ENCODE measurements at regions not wholly inside any gene's neighbourhood (a gene's known extent, or its start where the extent isn't known, plus 50 kb on each side); places are given as distances from the start of the nearest gene placed in this dataset.

- no peak for DNase-seq (ENCODE audit: low read depth in 2 of 2)
These were observed 73.4 kb downstream of the PITPNM2 start for GRCh38 chr12:123077298-123078119.

DNA sequence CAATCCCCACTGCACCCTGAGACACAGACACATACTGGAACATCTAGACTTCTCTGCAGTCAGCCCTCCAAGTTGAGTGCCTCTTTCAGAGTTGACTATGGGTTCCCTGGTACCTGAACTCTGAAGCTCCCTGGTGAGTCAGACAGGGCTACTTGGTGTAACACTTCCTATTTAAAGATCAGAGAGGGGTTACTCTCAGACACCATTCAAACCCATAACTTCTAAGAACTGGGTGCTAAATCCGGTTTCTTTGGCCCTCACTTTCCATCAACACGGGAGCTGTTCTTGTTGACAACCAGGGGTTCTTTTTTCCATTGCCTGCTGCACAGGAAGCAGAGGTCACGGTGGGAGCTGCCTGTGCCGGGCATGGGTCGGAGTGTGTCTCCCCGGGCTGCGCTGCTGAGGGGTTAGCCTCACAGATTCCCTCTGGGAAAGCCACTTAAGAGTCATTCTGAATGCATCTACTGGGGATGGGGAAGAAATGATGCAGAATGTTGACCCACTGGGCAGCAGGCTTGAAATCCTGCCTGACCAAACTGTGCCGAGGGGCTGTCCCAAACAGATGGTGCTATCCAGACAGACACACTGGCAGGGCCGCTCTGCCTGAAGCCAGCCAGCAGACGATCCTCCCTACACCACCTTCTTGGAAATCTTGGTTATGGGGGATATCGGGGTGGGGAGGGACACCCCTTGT is 74.1 kb downstream of the PITPNM2 start:
- peak; percentile 19 to 46 for DNase-seq (ENCODE audit: low read depth in 2 of 2)

- DNase-seq (ENCODE audit: low read depth in 2 of 2), result peak; percentile 57 to 65
These were observed 75.2 kb downstream of the PITPNM2 start for GRCh38 chr12:123075646-123076171.

DNA sequence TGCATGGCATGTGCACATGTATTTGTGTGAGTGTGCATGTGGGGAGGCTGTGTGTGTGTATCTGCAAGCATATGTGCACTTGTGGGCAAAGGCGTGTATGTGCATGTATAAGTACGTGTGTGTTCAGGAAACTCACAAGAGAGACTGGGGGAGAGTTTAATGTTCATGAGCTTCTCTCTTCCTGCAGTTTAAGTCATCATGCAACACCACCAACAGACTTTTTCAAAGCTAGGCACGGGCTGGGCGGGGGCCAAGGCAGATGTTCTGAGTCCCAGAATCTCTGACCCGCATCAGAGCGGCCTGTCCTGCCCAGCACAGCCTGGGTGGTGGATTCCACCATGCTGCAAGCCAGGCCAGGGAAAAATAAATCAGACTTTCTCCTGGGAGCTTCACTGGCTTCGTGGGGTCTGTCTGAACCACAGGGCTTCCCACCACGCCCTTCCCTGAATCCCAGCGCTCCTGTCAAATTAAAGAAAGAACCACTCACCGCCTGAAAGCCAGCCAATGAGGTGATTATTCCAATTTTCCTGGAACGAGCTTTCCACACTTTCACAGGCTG is 75.7 kb downstream of the PITPNM2 start:
- no peak for DNase-seq (ENCODE audit: low read depth in 2 of 2)

GRCh38 chr12:123073962-123074801 is 76.7 kb downstream of the PITPNM2 start:
- no peak for DNase-seq (ENCODE audit: low read depth in 2 of 2)

GRCh38 chr12:123073292-123073691 is 77.6 kb downstream of the PITPNM2 start:
- DNase-seq (ENCODE audit: low read depth in 2 of 2), result no peak

DNA sequence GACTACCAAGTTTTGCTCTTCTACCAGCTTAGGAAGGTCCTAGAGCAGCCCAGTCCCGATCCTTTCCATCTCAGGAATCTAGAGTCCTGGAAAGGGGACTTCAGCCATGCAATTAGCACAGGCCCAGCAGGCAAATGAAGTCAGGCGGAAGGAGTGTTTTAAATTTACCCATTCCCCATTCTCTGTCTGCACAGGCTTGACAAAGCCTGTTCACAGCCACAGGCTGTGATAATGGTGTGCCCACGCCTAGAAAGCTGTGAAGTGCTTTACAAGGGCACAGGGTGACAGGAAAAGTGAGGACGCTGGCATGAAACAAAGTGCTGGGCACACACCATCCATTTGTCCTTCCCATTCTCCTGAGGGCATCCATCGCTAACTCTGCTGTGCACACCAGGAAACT is 79.0 kb downstream of the PITPNM2 start:
- DNase-seq (ENCODE audit: low read depth in 2 of 2), result no peak

DNA sequence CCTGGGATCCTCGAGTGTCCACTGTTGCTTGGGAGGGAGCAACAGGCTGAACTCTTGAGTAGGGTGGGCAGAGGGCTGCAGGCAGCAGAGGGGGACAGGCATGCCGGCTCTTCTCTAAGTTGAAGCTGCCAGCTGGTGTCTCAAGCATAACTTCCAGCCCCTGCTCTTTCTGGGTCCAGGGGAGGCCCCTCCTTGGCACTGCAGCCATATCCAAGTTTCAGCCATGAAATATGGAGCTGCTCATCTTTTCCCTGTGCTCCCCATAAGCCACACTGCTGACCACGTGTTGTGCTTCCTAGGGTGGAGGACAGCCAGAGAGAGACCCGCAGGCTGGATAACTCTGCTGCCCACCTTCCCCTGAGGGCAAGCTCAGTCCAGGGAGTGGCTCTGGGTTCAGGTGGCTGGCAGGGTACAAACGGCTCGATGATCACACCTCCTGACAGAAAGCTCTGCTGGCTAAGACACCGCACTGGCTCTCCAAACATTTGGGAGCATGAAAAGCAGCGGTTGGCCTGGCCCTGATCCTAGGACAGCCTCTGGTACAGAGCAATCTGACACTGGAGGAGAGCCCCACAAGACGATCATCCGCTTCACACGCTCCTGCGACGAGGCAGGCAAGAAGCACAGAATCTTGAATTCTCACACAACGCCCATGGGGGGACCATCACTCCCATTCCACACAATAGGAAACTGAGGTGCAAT is 79.6 kb downstream of the PITPNM2 start:
- DNase-seq (ENCODE audit: low read depth in 2 of 2), result no peak

DNA sequence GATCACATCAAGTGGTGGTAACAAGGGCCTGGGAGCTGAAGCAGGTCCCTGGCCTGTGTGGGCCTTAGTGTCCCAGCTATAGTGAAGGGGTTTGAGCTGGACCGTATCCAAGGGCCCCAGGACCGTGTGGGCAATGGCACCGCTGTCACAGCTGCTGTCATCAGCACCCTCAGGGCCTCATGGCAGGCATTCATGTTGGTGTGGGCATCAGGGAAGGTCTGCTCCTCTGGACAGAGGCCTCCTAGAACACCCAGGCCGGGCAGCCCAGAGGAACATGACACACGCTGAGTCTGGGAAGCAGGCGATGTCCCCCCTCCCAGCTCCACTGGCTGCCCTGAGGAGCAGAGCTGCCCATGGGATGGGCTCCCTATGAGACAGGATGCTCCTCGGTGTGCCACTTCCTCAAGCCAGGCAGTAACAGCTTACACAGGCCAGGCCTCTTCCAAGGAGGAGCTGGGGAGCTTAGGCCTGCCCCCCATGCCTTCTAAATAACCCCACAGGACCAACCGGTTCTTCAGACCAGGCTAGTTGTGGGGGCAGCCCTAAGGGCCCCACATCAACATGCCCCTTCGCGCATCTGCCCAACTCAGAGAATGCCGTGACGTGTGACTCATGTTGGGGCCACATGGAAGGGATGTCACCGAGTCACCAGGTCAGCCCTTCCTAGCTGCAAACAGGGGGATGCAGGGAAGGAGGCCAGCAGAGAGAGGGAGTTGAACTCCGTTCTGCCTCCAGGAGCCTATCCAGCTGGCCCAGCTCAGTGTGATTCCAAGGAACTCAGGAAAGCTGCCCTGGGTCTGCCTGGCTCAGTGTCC is 80.4 kb downstream of the PITPNM2 start:
- no peak for DNase-seq (ENCODE audit: low read depth in 2 of 2)

DNA sequence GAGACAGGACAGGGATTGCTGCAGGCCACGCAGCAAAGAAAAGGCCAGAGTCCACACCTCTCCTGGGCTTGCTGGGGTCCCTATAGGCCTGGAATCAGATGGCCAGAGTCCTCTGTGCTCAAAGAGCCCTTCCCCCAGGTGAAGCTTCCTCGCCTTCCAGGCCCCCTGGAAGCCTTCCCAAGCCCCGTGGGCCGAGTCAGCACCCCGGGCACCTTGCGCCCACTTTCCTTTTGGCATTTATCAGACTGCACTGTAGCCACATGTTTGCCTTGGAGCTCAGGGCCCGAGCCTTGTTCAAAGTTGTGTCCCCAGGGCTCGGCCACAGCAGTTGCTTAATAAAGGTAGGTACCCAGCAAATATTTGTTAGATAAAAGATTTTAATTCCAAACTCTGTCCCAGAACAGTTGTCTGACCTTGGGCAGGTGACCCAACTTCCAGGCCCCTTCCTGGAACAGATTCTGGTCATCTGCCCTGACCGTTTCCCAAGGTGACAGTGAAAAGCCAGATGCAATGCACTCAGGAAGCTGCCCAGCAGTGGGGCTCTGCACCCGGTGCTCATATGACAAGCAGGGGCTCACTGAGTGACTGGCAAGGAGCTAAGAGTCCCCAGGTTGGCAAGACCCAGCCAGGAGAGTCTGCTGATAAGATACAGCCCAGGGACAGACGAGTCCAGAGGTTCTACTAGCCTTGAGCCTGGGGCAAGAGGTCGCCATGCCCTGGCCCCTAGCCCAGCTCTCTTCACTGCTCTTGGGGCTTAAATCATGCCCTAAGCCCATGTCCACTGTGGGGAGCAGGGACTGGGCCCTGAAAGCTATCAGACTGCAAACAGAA is 81.2 kb downstream of the PITPNM2 start:
- DNase-seq (ENCODE audit: low read depth in 2 of 2), result no peak

GRCh38 chr12:123067654-123068053 is 83.2 kb downstream of the PITPNM2 start:
- DNase-seq (ENCODE audit: low read depth in 2 of 2), result no peak

DNA sequence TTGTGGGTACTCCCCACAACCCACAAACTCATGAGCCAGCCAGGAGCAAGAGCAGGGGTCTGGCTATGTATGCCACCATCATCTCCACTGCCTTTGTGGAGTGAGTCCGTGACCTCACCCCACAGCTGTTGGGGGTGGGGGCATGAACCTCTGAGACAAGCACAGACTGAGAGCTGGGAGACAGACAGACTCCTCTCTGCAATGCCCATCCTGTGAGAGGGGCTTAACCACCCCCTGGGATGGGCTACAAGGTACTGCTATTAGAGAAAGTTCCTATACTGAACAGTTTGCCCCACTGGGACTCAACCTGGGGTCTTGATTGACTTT is 84.5 kb downstream of the PITPNM2 start:
- no peak for DNase-seq (ENCODE audit: low read depth in 2 of 2)

DNA sequence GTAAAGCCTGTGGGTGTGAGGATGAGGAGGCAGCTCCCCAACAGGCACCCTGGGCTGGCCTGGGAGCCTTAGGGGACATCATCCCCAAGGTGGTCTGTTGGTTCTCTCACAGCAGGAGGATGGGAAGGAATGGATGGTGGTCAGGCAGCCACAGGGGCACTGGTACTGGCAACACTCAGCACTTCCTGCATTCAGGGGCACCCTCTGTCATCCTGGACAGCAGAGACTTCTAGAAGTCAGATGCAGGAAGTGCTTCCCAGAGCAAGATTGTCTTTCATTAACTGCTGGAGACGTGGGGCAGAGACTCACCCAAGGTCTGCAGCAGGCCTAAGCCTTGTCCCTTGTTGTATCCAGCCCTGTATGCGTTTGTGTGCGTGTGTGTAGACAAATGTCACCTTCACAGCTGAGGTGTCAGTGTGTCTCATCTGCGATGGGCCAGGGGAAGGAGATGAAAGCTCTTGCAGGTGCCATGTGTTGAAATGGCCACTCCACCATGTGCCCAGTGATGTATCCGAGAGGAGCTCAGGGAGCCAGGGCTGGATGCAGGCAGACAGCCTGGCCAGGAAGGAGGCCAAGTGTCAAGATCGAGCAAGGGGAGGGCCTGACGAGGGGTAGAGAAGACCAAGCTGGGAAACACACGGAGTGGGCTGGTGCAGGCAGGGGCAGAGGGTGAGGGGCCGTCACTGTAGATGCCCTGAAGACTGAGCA is 85.1 kb downstream of the PITPNM2 start:
- DNase-seq (ENCODE audit: low read depth in 2 of 2), result no peak

DNA sequence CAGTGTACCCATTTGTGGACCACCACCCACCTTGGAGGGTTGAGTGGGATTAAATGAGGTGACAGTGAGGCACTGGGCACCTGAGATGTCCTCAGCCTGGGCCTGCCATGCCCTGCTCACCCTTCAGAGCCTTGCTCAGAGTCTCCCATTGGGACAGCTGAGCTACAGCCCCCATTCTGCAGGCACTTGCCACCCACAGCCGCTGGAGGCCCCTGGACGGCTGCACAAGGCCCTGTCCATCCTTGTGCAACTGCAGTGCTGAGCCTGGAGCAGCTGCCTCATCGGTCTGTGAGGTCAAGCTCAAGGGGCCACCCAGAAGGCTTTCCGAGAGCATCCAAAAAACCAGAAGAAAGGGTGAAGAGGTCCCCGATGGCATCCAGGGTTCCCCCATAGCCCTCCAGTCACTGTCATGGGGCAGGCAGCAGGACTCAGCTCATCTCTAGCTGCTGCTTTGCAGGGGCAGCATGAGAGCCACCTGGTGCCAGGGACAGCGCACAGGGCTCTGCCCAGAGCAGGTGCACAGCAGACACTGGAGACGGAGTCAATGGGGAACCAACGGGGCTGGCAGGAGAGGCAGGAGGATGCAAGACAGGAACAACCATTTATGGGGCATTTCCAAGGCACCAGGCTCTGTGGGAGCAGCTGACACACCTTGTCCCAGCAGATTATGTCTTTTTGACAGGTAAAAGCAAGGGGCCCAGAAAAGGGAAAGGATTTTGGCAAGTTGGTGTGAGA is 84.6 kb downstream of the ARL6IP4 start:
- DNase-seq (ENCODE audit: low read depth in 2 of 2), result no peak

DNA sequence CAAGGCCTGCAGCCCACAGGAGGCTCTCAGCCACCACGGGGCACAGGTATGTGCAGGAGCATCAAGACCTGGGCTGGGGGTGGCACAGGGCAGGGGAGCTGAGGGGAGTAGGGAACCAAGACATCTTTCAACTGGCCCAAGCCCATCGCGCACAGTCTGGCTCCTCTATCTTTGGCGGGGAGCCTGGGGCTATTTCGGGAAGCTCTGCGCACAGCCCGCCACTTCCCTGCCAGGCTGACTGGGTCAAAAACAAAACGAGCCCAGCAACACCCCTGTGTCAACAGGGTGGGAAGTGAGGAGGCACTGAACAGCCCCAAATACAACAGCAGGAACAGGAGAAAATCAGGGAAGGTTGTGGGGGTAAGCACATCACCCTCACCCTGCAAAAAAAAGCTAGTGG is 83.9 kb downstream of the ARL6IP4 start:
- no peak for DNase-seq (ENCODE audit: low read depth in 2 of 2)

- no peak for DNase-seq (ENCODE audit: low read depth in 2 of 2)
These were observed 83.1 kb downstream of the ARL6IP4 start for GRCh38 chr12:123063535-123063934.

DNA sequence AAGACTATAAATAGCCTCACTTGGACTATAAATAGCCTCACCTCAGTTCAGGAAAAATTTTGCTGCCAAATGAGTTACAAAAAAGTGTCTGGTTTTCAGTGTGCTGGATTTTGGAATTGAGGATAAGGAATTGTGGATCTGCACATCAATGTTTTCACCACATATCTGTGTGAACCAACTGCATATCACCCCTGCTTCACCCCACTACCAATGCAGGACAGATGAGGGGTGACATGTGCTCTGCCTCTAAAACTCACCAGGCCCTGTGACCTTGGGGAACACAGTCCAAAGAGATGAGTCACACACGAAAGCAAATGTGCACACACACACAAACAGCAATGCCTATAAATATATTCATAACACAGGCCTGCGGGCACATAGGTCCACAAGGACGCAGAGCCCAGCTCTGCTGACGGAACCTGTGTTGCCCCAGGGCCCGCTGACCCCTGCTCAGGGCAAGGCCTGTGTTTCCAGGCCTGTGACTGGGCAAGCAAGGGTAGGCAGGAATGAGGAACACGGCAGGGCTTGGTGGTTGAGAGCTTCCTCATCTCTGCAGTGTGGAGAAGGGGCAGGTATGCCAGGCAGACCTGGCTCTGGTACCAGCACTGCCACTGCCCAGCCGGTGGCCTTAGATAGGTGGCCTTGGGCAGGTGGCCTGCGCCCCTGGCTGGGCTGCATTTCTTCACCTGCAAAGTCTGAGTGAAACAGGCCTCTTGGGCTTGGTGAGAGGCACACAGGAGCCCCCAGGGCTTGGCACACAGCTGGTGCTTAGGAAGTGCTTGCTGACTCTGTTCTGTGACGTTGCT is 82.4 kb downstream of the ARL6IP4 start:
- no peak for DNase-seq (ENCODE audit: low read depth in 2 of 2)
